HCT116 (cell line): ENCODE measurements at regions not wholly inside any gene's neighbourhood (a gene's known extent, or its start where the extent isn't known, plus 50 kb on each side); places are given as distances from the start of the nearest gene placed in this dataset.

Source experiments
- ATAC-seq: fragments of 200-7000 bp; cut with Tn5 transposase; 2 replicates; pipeline ENCODE4 v1.9.1; 2020; ENCODE audit warnings: mild to moderate bottlenecking, moderate library complexity
- BruUV-seq: library from RNA; stranded (reverse); fragments of 400-500 nt; replicated peaks from 2 replicates; lab custom pipeline; 2021; lab: Mats Ljungman, UMichigan
- CTCF ChIA-PET: fragments of 300-600 bp; sonication (Branson Sonifier 250); formaldehyde crosslinking; loops from one replicate; lab custom pipeline; 2021; ENCODE audit warnings: antibody characterized with exemption; lab: Charles Lee
- POLR2A ChIA-PET: fragments of 300-600, 350-600 bp; sonication (Branson Sonifier 250); formaldehyde crosslinking; loops from one replicate; lab custom pipeline; 2021; ENCODE audit warnings: antibody characterized with exemption; lab: Charles Lee
- RAD21 ChIA-PET, 2 experiments: fragments of 300-600 bp; sonication (Branson Sonifier 250); formaldehyde crosslinking; loops; one replicate each; lab custom pipeline; 2023; ENCODE audit warnings: low total read pairs in 2 of 2; ENCODE audit not compliant: uncharacterized antibody in 2 of 2, unreplicated experiment in 2 of 2, low non-redundant PET in 1 of 2; lab: Charles Lee
- DNase-seq: peaks from one replicate; pipeline ENCODE4 v3.0.0-alpha.2; 2010; ENCODE audit warnings: low read depth, low spot score
- H2AFZ ChIP-seq: fragments of 200-600 bp; shearing (Covaris generic), sonication (generic); 2 replicates; pipeline ENCODE4 v1.6.1; 2017; ENCODE audit warnings: low read depth, mixed run types, mixed read lengths, antibody characterized with exemption, low read length; ENCODE audit not compliant: poor library complexity, severe bottlenecking
- H3K27ac ChIP-seq: 2 replicates; pipeline ENCODE4 v1.5.1; 2012; ENCODE audit warnings: low read depth, low read length
- H3K27me3 ChIP-seq: fragments of 200-600 bp; sonication (generic); 2 replicates; pipeline ENCODE4 v1.6.1; 2016; ENCODE audit warnings: mixed run types, low read length, mixed read lengths; ENCODE audit not compliant: insufficient read depth
- H3K36me3 ChIP-seq, 2 experiments: fragments of 200-500 bp in 1 of 2; fragments of 200-600 bp in 1 of 2; sonication (Bioruptor generic) in 1 of 2; sonication (generic) in 1 of 2; 2 replicates each; pipeline versions ENCODE4 v1.5.1 to v1.6.1; 2014 to 2016; ENCODE audit warnings: low read length in 2 of 2, inconsistent platforms in 1 of 2, mixed read lengths in 1 of 2, mixed run types in 1 of 2; ENCODE audit not compliant: insufficient read depth in 2 of 2, control insufficient read depth in 1 of 2
- H3K4me1 ChIP-seq, 2 experiments: fragments of 200-600 bp in 1 of 2; sonication (generic) in 1 of 2; 2 replicates each; pipeline versions ENCODE4 v1.5.1 to v1.6.1; 2012 to 2017; ENCODE audit warnings: low read length in 2 of 2, inconsistent platforms in 1 of 2, mild to moderate bottlenecking in 1 of 2, mixed read lengths in 1 of 2, mixed run types in 1 of 2, moderate library complexity in 1 of 2; ENCODE audit not compliant: insufficient read depth in 2 of 2, control insufficient read depth in 1 of 2
- H3K4me2 ChIP-seq: fragments of 200-600 bp; sonication (generic); 2 replicates; pipeline ENCODE4 v1.6.1; 2017; ENCODE audit warnings: mixed run types, low read length, mixed read lengths
- H3K4me3 ChIP-seq, 2 experiments: fragments of 200-600 bp in 1 of 2; sonication (generic) in 1 of 2; replicated peaks in 1 of 2; 2 replicates each; pipeline ENCODE4 v1.5.1; 2011 to 2016; ENCODE audit warnings: low read length in 2 of 2, control low read depth in 1 of 2, low read depth in 1 of 2, mild to moderate bottlenecking in 1 of 2, mixed read lengths in 1 of 2, mixed run types in 1 of 2
- H3K79me2 ChIP-seq: fragments of 200-600 bp; sonication (generic); 2 replicates; pipeline ENCODE4 v1.6.1; 2017; ENCODE audit warnings: mild to moderate bottlenecking, mixed run types, low read length, moderate library complexity, mixed read lengths; ENCODE audit not compliant: insufficient read depth
- H3K9ac ChIP-seq: fragments of 200-600 bp; sonication (generic); 2 replicates; pipeline ENCODE4 v1.6.1; 2016; ENCODE audit warnings: low read length, mixed read lengths
- H3K9me2 ChIP-seq: fragments of 200-600 bp; sonication (generic), shearing (Covaris generic); 2 replicates; pipeline ENCODE4 v1.6.1; 2017; ENCODE audit warnings: mixed run types, mild to moderate bottlenecking, moderate library complexity; ENCODE audit not compliant: insufficient read depth
- H3K9me3 ChIP-seq, 2 experiments: fragments of 200-500 bp in 1 of 2; fragments of 200-600 bp in 1 of 2; sonication (Bioruptor generic) in 1 of 2; sonication (generic) in 1 of 2; 2 replicates each; pipeline ENCODE4 v1.6.1; 2014 to 2017; ENCODE audit warnings: low read length in 2 of 2, mixed read lengths in 2 of 2, inconsistent platforms in 1 of 2, low read depth in 1 of 2, mild to moderate bottlenecking in 1 of 2, mixed run types in 1 of 2, moderate library complexity in 1 of 2; ENCODE audit not compliant: control insufficient read depth in 1 of 2, insufficient read depth in 1 of 2
- H4K20me1 ChIP-seq: fragments of 200-600 bp; sonication (generic), shearing (Covaris generic); 2 replicates; pipeline ENCODE4 v1.6.1; 2017; ENCODE audit warnings: mixed run types, mild to moderate bottlenecking, moderate library complexity; ENCODE audit not compliant: insufficient read depth
- CEBPB ChIP-seq: IDR thresholded peaks from 2 replicates; pipeline ENCODE4 v1.6.1; 2012; ENCODE audit warnings: low read depth
- CTCF ChIP-seq, 3 experiments: fragments of 200-600 bp in 1 of 3; sonication (generic) in 1 of 3; IDR thresholded peaks in 2 of 3; conservative IDR thresholded peaks in 1 of 3; 2 replicates each; pipeline ENCODE4 v1.5.1; 2012 to 2017; ENCODE audit warnings: low read depth in 2 of 3, low read length in 2 of 3, antibody characterized with exemption in 1 of 3, borderline replicate concordance in 1 of 3, control low read depth in 1 of 3, mild to moderate bottlenecking in 1 of 3, mixed read lengths in 1 of 3, mixed run types in 1 of 3, moderate library complexity in 1 of 3; ENCODE audit not compliant: insufficient read depth in 1 of 3
- EGR1 ChIP-seq: IDR thresholded peaks from 2 replicates; pipeline ENCODE4 v1.6.1; 2012; ENCODE audit warnings: low read depth
- EZH2 ChIP-seq: fragments of 200-600 bp; sonication (generic); IDR thresholded peaks from 2 replicates; pipeline ENCODE4 v1.6.1; 2017; ENCODE audit warnings: antibody characterized with exemption, mixed run types
- EZH2phosphoT487 ChIP-seq: fragments of 200-600 bp; IDR thresholded peaks from 2 replicates; pipeline ENCODE4 v1.6.1; 2018; ENCODE audit warnings: antibody characterized with exemption, borderline replicate concordance
- FOSL1 ChIP-seq: IDR thresholded peaks from 2 replicates; pipeline ENCODE4 v1.6.1; 2012; ENCODE audit warnings: low read depth
- RAD21 ChIP-seq: IDR thresholded peaks from 2 replicates; pipeline ENCODE4 v1.6.1; 2012; ENCODE audit warnings: low read depth, mild to moderate bottlenecking
- REST ChIP-seq: IDR thresholded peaks from 2 replicates; pipeline ENCODE4 v1.6.1; 2012; ENCODE audit warnings: low read depth
- SIN3A ChIP-seq: IDR thresholded peaks from 2 replicates; pipeline ENCODE4 v1.6.1; 2012; ENCODE audit warnings: low read depth
- intact Hi-C: fragments of 100-400 bp; cut with micrococcal nuclease; formaldehyde crosslinking; loops from 2 replicates; pipeline ENCODE4 v1.10.0; 2022

- TF ChIP-seq REST (no peak), CEBPB (no peak)
Observed at GRCh38 chr17:63278728-63279442, 167.2 kb downstream of the CYB561 start (continued).

DNA sequence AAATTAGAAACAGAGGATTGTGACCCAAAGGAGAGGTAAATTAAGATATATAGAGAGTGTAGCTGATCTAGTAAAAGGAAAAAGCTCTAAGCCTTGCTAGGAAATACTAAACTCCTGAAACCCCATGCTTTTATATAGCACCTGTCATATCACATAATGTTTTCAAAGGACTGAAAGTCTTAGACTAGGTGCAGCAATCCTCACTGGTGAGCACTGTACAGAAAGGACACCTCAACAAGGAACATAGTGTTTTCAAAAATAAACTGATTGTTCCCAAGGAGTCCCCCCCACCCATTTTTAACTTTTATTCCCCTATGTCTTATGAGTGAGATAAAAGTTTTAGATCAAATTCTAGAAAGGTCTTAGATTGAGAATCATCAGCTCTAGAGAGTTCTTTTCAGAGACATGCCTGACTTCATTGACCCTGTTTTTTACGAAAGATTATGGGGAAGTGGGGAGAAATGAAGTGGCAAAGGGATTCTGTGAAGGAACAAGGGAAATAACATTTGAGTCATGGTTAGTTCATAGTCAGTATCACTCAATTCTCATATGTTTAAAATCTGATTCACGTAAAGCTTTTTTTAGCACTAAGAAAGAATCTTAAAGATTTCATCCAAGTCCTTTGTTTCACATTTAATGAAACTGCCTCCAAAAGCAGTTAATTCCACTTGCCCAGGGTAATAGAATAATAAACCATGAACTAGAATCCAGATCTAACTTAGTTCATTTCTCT is 166.4 kb downstream of the CYB561 start:
- Histone ChIP-seq H3K9me3 (no peaks in the 10 kb centered on the region), H3K9me2 (no peaks in the 10 kb centered on the region), H2AFZ (no peak overlapping the region), H3K36me3 (no peaks in the 10 kb centered on the region), H3K27me3 (no peaks in the 10 kb centered on the region), H3K4me1 (peaks cover 28 to 40% of the 10 kb centered on the region in 2 experiments), H3K79me2 (no peaks in the 10 kb centered on the region), H3K27ac (no peak overlapping the region), H4K20me1 (no peaks in the 10 kb centered on the region), H3K4me3 (no peak overlapping the region), H3K4me2 (no peak overlapping the region), H3K9ac (no peak overlapping the region)
- ATAC-seq (no peak), DNase-seq (no peak)
- CTCF ChIA-PET, result no interaction called here
- POLR2A ChIA-PET, result no interaction called here
- BruUV-seq, result no TSS peak
- TF ChIP-seq EZH2, result no peak
- no peak for TF ChIP-seq RAD21
- TF ChIP-seq EGR1, result no peak
- TF ChIP-seq FOSL1, result no peak
- no peak for TF ChIP-seq CTCF (IDR thresholded peaks at IDR 0.05 in 2 of 3, conservative IDR thresholded peaks at IDR 0.05 in 1 of 3; ENCODE audit: borderline replicate concordance in 1 of 3, insufficient read depth in 1 of 3, low read depth in 2 of 3, low read length in 2 of 3)
- TF ChIP-seq SIN3A, result no peak
- TF ChIP-seq EZH2phosphoT487, result no peak
- intact Hi-C loops, result no loop called here
- RAD21 ChIA-PET, result no interaction called here
